ENCODE measurements at regions not wholly inside any gene's neighbourhood (a gene's known extent, or its start where the extent isn't known, plus 50 kb on each side); places are given as distances from the start of the nearest gene placed in this dataset.

DNA sequence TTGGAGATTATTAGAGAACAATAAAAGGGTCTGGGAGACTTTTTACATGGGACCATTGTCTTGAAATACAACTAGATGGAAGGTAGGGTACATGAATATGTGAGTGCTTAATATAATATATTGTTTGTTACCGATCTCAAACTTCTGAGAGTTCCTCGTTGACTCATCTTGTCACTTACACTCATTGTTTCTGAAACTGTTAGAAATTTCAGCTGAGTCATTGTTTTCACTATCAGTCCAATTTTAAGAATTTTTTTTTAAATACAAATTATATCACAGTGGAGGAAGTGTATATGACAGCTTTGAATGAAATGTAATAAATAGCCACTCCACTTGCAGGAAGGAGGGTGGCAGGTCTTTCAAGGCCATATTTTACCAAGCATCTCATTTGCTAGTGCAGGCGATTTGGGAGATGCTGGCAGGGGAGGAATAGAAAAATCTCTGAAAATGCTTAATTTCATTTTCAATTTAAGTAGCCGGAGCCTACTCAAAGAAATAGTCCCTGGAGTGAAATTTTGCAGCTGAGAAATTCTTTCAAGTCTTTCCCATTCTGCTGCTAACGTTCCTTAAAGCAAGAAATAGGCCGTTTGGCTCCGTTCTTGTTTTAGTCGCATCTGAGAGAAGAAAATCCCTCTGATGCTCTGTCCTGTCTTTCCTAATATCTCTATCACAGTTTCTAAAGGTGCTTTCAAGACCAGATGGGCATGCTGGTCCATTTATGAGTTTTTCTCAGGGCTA, 1404.2 kb upstream of the CELF2 start:
- no peak for DNase-seq

GRCh38 chr10:9615189-9615588, 1402.5 kb upstream of the CELF2 start:
- DNase-seq = no peak

DNA sequence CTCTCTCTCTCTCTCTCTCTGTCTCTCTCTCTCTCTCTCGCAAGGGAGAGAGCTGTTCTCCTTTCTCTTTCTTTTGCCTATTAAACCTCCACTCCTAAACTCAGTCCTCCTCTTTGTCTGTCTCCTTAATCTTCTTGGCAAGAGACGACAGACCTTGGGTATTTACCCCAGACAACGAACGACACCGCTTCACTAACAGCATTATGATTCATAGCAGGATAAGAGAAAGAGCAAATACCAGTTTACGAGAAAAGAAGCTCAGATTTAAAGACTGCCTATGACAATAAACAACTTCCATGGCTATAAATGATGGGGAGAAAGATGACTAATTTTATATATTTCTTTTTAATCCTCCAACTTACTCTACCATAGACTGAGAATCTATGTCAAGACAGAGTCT, 1396.5 kb upstream of the CELF2 start:
- DNase-seq = no peak

- DNase-seq = no peak
Observed at GRCh38 chr10:9625304-9625703, 1392.4 kb upstream of the CELF2 start.

DNA sequence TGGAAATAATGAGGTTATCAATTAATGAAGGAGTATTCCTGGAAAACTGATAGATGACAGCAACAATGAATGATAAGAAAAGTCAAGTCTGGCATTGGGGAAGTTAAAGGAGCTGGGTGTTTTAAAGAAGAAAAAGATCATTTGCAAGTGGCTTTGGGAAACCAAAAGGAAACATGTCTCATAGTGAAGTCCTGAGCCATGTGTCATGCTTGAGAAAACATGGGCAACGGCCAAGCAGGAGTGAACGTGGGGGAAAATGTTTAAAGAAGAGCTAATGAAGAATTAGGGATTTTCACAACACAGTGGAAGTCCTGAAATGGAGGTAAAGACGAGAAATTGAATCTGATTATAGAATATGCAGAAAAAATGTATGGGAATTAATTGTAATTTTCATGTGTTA, 1383.2 kb upstream of the CELF2 start:
- no peak for DNase-seq

GRCh38 chr10:9635691-9636090, 1382.0 kb upstream of the CELF2 start:
- DNase-seq = no peak

DNA sequence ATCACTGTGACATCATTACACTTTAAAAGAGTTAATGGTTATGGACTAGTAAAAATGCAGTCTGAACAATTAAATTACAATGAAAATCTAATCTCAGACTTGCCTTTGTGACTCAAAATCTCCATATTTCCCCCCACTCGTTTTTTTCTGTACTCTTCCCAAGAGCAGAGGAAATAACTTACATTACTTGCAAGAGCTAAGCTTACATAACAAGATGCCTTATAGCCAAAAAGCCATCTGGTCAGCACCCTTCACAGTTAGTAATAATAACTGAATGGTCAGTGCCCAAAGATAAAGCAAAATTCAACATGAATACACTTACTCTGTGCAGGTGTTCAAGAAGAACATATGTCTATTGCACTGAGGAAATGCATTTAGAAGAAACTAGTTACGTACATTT, 1381.5 kb upstream of the CELF2 start:
- DNase-seq = no peak

DNA sequence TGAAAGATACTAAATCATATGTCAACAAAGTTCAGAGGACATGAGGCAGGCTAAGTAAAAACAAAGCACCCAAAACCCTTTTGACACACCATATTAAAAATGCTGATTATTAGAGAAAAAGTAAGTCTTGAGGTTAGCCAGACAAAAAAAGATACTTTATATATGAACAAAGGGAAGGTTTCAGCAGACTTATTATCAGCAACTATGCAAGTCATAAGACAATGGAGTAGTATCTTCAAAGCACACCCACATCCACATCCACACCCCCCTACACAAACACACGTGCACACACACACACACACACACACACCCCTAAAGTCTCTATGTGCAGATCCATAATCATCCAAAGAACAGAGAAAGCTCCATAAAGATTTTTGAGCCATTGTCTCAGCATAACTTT, 1373.9 kb upstream of the CELF2 start:
- no peak for DNase-seq

DNA sequence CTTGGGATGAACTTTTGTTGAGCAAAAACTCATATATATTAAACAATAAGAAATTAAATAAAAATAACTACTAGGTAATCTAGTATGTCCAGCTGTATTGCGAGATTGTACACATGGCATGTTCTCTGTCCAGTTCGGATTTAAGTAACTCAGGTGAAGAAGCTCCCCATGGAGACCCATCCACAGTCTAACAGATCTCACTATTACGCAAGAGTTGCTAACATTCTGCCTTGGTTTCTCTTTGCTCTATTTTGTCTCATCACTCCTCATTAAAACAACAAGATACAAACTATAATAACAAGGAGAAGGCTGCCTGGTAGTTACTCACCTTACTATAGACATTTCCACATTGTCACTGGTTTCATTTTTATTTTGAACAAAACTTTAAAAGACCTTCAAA, 1372.3 kb upstream of the CELF2 start:
- DNase-seq = no peak

- no peak for DNase-seq
Observed at GRCh38 chr10:9645928-9646600, 1371.6 kb upstream of the CELF2 start.

DNA sequence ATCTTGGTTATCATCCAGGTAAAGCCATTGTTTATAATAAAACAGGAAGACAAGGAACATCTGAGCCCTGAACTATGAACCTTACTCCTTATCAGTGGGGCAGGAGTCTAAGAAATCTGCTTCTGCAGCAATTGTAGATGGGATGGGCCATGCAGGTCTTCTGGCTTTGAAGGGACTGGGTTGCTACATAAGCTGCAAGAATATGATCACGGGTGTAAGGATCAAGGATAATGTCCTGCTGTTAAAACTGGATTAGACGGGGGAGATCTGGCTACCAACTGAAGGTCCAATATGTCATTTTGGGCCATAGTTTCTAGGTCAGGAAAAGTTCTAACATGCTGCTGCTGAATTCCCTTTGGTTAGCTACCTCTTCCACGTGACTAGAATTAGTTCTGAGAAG, 1363.4 kb upstream of the CELF2 start:
- no peak for DNase-seq

- no peak for DNase-seq
Observed at GRCh38 chr10:9656386-9656785, 1361.3 kb upstream of the CELF2 start.

- DNase-seq = no peak
Observed at GRCh38 chr10:9656996-9657395, 1360.7 kb upstream of the CELF2 start.

- no peak for DNase-seq
Observed at GRCh38 chr10:9657530-9657929, 1360.1 kb upstream of the CELF2 start.

GRCh38 chr10:9668411-9668810, 1349.3 kb upstream of the CELF2 start:
- no peak for DNase-seq

DNA sequence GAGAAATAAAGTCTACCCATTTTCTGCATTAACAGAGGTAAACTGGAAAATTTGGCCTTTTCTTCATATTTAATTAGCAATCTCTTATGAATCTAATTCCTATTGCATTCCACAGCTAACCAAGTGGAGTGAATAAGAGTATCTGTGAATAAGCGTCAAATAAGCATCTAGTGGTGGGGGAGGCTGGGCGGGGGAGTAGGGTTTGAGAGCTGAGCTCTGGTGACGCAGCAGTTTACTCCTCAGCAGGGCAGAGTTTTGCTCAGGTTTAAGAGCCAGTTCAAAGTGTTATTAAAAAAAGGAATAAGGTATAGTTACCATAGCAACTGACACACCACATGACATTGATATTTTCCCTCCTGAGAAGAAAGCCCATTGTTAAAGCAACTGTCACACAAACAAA, 1346.8 kb upstream of the CELF2 start:
- no peak for DNase-seq

DNA sequence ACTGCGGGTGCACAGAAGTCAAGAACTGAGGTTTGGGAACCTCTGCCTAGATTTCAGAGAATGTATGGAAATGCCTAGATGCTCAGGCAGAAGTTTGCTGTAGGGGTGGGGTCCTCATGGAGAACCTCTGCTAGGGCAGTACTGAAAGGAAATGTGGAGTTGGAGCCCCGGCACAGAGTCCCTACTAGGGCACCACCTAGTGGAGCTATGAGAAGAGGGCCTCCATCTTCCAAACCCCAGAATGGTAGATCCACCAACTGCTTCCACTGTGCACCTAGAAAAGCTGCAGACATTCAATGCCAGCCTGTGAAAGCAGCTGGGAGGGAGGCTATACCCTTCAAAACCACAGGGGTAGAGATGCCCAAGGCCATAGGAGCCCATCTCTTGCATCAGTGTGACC, 1336.0 kb upstream of the CELF2 start:
- no peak for DNase-seq

DNA sequence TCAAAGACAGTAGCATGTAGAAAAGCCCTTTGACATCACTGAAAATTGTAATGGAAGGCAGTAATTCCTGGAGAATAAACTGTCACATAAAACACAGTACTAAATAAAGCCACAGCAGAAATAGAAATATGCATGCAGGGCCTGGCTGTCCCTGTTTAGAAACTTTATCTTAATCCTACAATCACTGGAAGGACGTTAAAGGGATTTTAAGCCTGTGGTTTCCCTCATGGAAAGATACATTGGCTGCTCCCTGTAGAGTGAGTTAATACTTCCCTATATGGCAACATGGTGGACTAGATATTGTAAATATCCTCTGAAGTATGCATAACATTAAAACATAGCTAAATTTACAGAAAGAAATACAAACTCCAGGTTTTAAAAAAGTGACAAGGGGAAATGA, 1334.9 kb upstream of the CELF2 start:
- DNase-seq = no peak

- no peak for DNase-seq
Observed at GRCh38 chr10:9684186-9684585, 1333.5 kb upstream of the CELF2 start.

- DNase-seq = no peak
Observed at GRCh38 chr10:9685596-9685995, 1332.1 kb upstream of the CELF2 start.

GRCh38 chr10:9688711-9689110, 1329.0 kb upstream of the CELF2 start:
- no peak for DNase-seq

- DNase-seq = no peak
Observed at GRCh38 chr10:9707216-9707615, 1310.5 kb upstream of the CELF2 start.

DNA sequence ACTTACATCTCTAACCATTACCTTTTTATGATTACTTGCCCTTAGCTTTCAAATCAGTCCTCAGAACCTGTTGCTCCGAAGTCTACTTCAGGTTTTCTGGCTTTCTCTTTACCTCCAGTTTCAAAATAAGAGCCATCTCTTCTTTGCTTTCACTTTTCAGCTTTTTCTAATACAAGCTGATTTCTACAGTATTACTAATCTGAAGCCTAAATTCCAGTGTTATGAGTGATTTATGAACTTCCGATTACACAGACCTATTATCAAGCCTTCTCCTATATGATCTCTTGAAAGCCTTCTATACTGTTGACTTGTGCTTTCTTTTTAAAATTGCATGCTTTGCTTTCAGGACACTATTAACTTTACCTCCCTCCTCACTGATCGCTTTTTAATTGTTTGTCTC, 1307.8 kb upstream of the CELF2 start:
- no peak for DNase-seq

DNA sequence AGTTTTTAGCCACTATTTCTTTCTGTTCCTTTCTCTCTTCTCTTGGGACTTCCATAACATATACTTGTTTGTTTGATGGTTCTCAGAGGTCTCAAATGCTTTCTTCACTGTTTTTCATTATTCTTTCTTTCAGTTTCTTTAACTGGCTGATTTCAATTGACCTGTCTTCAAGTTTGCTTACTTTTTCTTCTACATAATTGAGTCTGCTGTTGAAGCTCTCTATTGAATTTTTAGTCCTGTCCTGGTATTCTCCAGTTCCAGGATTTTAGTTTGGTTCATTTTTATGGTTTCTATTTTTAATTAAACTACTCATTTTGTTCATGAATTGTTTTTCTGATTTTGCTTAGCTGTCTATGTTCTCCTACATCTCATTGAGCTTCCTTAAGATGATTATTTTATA, 1305.3 kb upstream of the CELF2 start:
- DNase-seq = no peak

- DNase-seq = no peak
Observed at GRCh38 chr10:9719246-9719645, 1298.4 kb upstream of the CELF2 start.

Measured in KG1 (cell line).